ENCODE measurements at regions not wholly inside any gene's neighbourhood (a gene's known extent, or its start where the extent isn't known, plus 50 kb on each side); places are given as distances from the start of the nearest gene placed in this dataset.

DNA sequence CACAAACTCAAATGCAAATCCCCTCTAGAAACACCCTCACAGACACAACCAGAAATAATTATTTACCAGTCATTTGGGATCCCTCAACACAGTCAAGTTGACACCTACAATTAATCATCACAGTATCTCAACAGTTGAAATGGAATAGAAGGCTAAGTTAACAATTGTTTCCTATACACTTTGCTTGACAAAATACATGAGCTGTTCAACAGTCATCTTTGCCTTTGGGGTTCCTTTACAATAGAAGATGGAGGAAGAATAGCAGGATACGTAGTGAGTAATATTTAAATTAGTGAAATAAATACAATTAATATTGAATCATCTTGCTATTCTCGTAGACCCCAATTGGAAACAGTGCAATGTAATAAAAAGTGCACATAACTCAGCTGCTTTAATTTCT lies 487.3 kb upstream of the ADAMTS5 start:
- no peak overlapping the region for H3K4me3 Mint-ChIP-seq
- no peaks in the 10 kb centered on the region for H3K27me3 Mint-ChIP-seq
- H3K27ac Mint-ChIP-seq, result no peak overlapping the region
- ATAC-seq (ENCODE audit: low read depth), result no peak
- no peak for DNase-seq (ENCODE audit: low spot score in 2 of 2)
- no peaks in the 10 kb centered on the region for H3K4me1 Mint-ChIP-seq
- peaks cover 10% of the 10 kb centered on the region for H3K9me3 Mint-ChIP-seq
- no peaks in the 10 kb centered on the region for H3K36me3 Mint-ChIP-seq

DNA sequence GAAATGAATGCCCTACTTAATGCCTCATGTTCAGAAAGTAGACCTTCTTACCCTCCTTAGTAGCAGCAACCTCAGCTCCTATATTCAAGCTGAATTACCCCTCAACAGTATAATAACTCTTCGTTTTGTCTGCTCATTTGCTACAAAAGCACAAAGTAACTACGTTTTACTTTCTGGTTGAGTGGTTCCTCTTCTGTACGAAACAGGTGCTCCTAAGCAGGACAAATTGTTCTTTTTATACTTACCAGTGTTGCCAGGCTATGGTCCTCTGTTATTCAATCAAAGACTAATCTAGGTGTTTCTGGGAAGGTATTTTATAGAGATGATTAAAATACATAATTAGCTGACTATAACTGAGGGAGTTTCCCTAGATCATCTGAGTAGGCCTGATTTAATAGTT lies 484.2 kb upstream of the ADAMTS5 start:
- Mint-ChIP-seq H3K4me3 (no peak overlapping the region), H3K27ac (no peak overlapping the region), H3K9me3 (peaks cover 12% of the 10 kb centered on the region), H3K27me3 (no peaks in the 10 kb centered on the region), H3K36me3 (no peaks in the 10 kb centered on the region), H3K4me1 (no peaks in the 10 kb centered on the region)
- no peak for DNase-seq (ENCODE audit: low spot score in 2 of 2)
- ATAC-seq (ENCODE audit: low read depth), result no peak

DNA sequence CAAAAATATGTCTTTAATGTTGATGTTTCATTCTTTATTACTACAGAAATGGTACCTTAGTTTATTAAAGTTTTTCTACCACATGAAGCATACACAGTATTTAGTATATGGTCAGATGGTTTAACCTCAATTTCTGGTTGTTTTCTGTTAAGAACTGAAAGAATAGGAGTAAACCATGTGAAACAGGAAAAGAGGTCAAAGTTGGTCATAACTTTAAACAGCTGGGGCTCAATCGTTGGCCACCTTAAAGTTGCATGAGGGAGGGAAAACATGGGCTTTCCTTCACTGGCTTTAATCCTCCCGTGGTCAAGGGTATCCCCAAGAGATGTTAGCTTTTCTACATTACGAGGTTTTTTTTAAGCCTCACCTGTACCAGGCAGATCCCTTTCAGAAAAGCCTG lies 483.3 kb upstream of the ADAMTS5 start:
- Mint-ChIP-seq H3K36me3 (no peaks in the 10 kb centered on the region), H3K27ac (no peak overlapping the region), H3K27me3 (no peaks in the 10 kb centered on the region), H3K9me3 (peaks cover 15% of the 10 kb centered on the region), H3K4me1 (no peaks in the 10 kb centered on the region), H3K4me3 (no peak overlapping the region)
- DNase-seq (ENCODE audit: low spot score in 2 of 2) (no peak), ATAC-seq (ENCODE audit: low read depth) (no peak)

- H3K27ac Mint-ChIP-seq, result no peak overlapping the region
- no peaks in the 10 kb centered on the region for H3K36me3 Mint-ChIP-seq
- no peak overlapping the region for H3K4me3 Mint-ChIP-seq
- H3K9me3 Mint-ChIP-seq, result peaks cover 15% of the 10 kb centered on the region
- H3K27me3 Mint-ChIP-seq, result no peaks in the 10 kb centered on the region
- H3K4me1 Mint-ChIP-seq, result no peaks in the 10 kb centered on the region
- DNase-seq (ENCODE audit: low spot score in 2 of 2) (no peak), ATAC-seq (ENCODE audit: low read depth) (no peak)
Measured at GRCh38 chr21:27448960-27449359, 482.1 kb upstream of the ADAMTS5 start.

GRCh38 chr21:27447843-27448242 lies 481.0 kb upstream of the ADAMTS5 start:
- Mint-ChIP-seq H3K36me3 (no peaks in the 10 kb centered on the region), H3K4me1 (no peaks in the 10 kb centered on the region), H3K4me3 (no peak overlapping the region), H3K9me3 (peaks cover 15% of the 10 kb centered on the region), H3K27ac (no peak overlapping the region), H3K27me3 (no peaks in the 10 kb centered on the region)
- ATAC-seq (ENCODE audit: low read depth) (no peak), DNase-seq (ENCODE audit: low spot score in 2 of 2) (no peak)

- ATAC-seq (ENCODE audit: low read depth), result no peak
- peaks cover 8% of the 10 kb centered on the region for H3K9me3 Mint-ChIP-seq
- no peak overlapping the region for H3K4me3 Mint-ChIP-seq
- no peaks in the 10 kb centered on the region for H3K27me3 Mint-ChIP-seq
- H3K4me1 Mint-ChIP-seq, result no peaks in the 10 kb centered on the region
- no peak for DNase-seq (ENCODE audit: low spot score in 2 of 2)
- H3K36me3 Mint-ChIP-seq, result no peaks in the 10 kb centered on the region
- no peak overlapping the region for H3K27ac Mint-ChIP-seq
Measured at GRCh38 chr21:27429710-27430341, 462.9 kb upstream of the ADAMTS5 start.

DNA sequence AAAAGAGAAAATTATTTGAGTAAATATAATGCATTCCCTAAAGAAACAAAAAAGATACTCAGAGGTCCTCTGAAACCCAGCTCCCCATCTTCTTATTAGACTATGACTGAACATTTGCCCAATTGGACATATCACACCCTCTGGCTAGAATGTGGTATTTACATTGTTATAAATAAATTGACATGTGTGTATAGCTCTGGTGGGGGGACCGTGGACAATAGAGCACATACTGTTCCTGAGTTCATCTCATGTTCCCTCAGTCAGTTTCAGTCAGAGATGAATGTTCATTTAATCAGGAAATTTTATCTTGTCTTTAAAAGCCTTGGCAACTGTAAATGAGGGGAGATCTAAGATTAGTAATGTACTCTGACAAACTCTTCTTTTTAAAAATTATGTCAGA lies 459.3 kb upstream of the ADAMTS5 start:
- ATAC-seq (ENCODE audit: low read depth) (no peak), DNase-seq (ENCODE audit: low spot score in 2 of 2) (no peak)
- no peaks in the 10 kb centered on the region for H3K36me3 Mint-ChIP-seq
- no peak overlapping the region for H3K4me3 Mint-ChIP-seq
- H3K4me1 Mint-ChIP-seq, result no peaks in the 10 kb centered on the region
- H3K27me3 Mint-ChIP-seq, result no peaks in the 10 kb centered on the region
- peaks cover 4% of the 10 kb centered on the region for H3K9me3 Mint-ChIP-seq
- H3K27ac Mint-ChIP-seq, result no peak overlapping the region

DNA sequence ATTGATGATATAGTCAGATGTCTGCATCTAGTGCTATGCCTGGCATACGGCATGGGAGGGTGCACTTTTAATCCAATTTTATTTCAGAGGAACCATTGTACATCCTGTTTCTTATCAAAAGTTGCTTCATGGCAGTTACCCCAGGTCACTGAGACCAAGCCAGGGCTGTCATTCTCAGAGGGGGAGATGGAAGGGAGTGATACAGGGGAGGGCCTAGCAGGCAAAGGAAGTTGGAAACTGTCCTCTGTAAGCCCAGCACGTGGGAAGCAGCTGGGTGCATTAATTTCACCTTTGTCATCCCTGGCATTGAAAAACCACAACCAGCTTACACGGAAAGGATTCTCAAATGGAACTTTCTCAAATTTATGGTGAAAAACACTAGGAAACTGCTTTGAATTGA lies 458.7 kb upstream of the ADAMTS5 start:
- DNase-seq (ENCODE audit: low spot score in 2 of 2) (no peak), ATAC-seq (ENCODE audit: low read depth) (no peak)
- H3K9me3 Mint-ChIP-seq, result no peaks in the 10 kb centered on the region
- H3K27ac Mint-ChIP-seq, result no peak overlapping the region
- H3K27me3 Mint-ChIP-seq, result no peaks in the 10 kb centered on the region
- no peak overlapping the region for H3K4me3 Mint-ChIP-seq
- H3K36me3 Mint-ChIP-seq, result no peaks in the 10 kb centered on the region
- H3K4me1 Mint-ChIP-seq, result no peaks in the 10 kb centered on the region

DNA sequence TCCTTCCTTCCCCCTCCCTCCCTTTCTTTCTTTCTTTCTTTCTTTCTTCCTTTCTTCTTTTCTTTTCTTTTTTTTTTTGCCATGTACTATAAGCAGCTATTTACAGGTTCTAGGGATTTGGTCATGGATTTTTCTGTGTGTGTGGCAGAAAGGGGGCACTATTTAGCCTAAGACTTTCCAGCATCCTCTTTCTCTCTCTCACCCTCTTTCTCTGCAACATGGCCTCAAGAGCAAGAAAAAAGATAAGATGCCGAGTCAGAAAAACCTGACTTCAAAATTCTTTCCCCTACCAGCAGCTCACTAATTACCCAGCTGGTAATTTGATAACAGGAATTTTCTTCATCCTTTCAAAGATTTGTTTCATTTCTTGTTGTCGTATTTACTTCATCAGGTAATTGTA lies 458.3 kb upstream of the ADAMTS5 start:
- Mint-ChIP-seq H3K27ac (no peak overlapping the region), H3K9me3 (no peaks in the 10 kb centered on the region), H3K4me1 (no peaks in the 10 kb centered on the region), H3K4me3 (no peak overlapping the region), H3K36me3 (no peaks in the 10 kb centered on the region), H3K27me3 (no peaks in the 10 kb centered on the region)
- ATAC-seq (ENCODE audit: low read depth), result no peak
- no peak for DNase-seq (ENCODE audit: low spot score in 2 of 2)

DNA sequence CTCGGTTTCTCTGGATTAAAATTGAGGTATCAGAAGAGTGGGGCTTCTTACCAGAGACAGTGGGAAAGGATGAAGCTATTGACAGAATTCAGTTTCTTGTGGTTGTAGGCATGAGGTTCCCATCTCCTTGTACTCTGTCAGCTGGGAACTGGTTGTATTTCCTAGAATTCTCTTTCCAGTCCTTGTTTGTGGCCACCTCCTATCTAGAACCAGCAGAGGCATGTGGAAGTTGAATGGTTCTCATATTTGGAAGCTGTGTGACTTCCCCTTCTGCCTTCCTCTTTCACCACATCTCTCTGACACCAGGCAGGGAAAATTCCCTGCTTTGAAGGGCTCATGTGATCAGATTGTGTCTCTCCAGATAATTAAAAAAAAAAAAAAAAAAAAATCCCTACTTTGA lies 457.7 kb upstream of the ADAMTS5 start:
- ATAC-seq (ENCODE audit: low read depth) (no peak), DNase-seq (ENCODE audit: low spot score in 2 of 2) (no peak)
- Mint-ChIP-seq H3K27me3 (no peaks in the 10 kb centered on the region), H3K9me3 (no peaks in the 10 kb centered on the region), H3K4me3 (no peak overlapping the region), H3K4me1 (no peaks in the 10 kb centered on the region), H3K36me3 (no peaks in the 10 kb centered on the region), H3K27ac (no peak overlapping the region)

DNA sequence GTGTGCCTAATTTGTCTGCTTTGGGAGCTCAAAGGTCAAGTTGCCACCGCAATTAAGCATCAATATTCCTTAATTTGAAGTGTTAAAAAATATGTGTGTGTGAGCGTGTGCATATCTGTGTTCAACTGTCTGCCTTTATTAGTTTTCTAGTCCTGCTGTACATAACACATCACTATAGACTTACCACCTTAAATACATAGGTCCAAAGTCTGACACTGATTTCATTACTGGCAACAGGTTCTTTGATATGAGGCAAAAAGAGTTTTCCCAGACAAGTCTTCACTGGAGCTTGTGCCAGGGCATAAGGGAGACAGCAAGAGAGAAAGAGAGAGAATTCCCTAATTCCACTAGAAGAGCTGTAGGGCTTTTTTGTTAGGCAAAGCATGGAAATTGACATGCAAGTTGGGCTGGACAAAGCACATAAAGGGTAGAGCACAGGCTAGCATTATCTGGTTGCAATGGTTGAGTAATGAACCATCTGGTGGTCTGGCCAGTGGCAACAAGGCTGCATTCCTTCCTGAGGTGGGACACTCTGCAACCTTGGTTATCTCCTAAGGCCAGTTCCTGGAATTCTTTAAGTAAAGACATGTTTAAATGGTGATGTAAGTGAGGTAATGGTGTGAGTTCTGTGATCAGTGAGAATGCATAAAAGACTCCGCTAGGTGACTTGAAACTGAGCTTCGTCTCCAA lies 457.2 kb upstream of the ADAMTS5 start:
- Mint-ChIP-seq H3K27me3 (no peaks in the 10 kb centered on the region), H3K36me3 (no peaks in the 10 kb centered on the region), H3K27ac (no peak overlapping the region), H3K9me3 (no peaks in the 10 kb centered on the region), H3K4me3 (no peak overlapping the region), H3K4me1 (no peaks in the 10 kb centered on the region)
- DNase-seq (ENCODE audit: low spot score in 2 of 2) (no peak), ATAC-seq (ENCODE audit: low read depth) (no peak)

GRCh38 chr21:27423038-27423437 lies 456.1 kb upstream of the ADAMTS5 start:
- H3K9me3 Mint-ChIP-seq, result peaks cover 1% of the 10 kb centered on the region
- H3K4me3 Mint-ChIP-seq, result no peak overlapping the region
- DNase-seq (ENCODE audit: low spot score in 2 of 2), result no peak
- H3K4me1 Mint-ChIP-seq, result no peaks in the 10 kb centered on the region
- ATAC-seq (ENCODE audit: low read depth), result no peak
- no peaks in the 10 kb centered on the region for H3K36me3 Mint-ChIP-seq
- H3K27me3 Mint-ChIP-seq, result no peaks in the 10 kb centered on the region
- H3K27ac Mint-ChIP-seq, result no peak overlapping the region

DNA sequence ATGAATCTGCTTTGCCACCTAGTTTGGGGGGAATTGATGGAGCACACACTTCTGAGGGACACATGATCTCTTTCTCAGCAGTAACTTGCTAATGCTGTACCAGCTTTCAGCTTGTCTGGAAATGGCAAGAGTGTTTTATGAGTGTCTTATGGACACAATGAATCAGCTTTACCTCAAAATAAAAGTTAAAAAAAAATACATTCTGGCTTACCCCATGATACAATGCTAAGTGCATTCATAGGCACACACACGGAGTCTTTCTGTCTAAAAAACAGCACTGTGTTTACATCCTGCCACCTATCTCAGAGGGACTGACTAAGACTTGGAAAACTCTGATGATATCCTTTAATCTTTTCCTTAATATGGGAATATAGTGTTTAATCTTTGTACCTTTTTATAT lies 455.5 kb upstream of the ADAMTS5 start:
- H3K27me3 Mint-ChIP-seq, result no peaks in the 10 kb centered on the region
- H3K27ac Mint-ChIP-seq, result no peak overlapping the region
- no peaks in the 10 kb centered on the region for H3K36me3 Mint-ChIP-seq
- H3K4me1 Mint-ChIP-seq, result no peaks in the 10 kb centered on the region
- H3K4me3 Mint-ChIP-seq, result no peak overlapping the region
- no peak for ATAC-seq (ENCODE audit: low read depth)
- peaks cover 1% of the 10 kb centered on the region for H3K9me3 Mint-ChIP-seq
- DNase-seq (ENCODE audit: low spot score in 2 of 2), result no peak

- ATAC-seq (ENCODE audit: low read depth) (no peak), DNase-seq (ENCODE audit: low spot score in 2 of 2) (no peak)
- H3K4me1 Mint-ChIP-seq, result no peaks in the 10 kb centered on the region
- H3K9me3 Mint-ChIP-seq, result peaks cover 1% of the 10 kb centered on the region
- no peaks in the 10 kb centered on the region for H3K27me3 Mint-ChIP-seq
- H3K36me3 Mint-ChIP-seq, result no peaks in the 10 kb centered on the region
- H3K27ac Mint-ChIP-seq, result no peak overlapping the region
- no peak overlapping the region for H3K4me3 Mint-ChIP-seq
Measured at GRCh38 chr21:27421654-27422053, 454.8 kb upstream of the ADAMTS5 start.

GRCh38 chr21:27419153-27419552 lies 452.3 kb upstream of the ADAMTS5 start:
- H3K4me3 Mint-ChIP-seq, result no peak overlapping the region
- DNase-seq (ENCODE audit: low spot score in 2 of 2) (no peak), ATAC-seq (ENCODE audit: low read depth) (no peak)
- H3K27me3 Mint-ChIP-seq, result no peaks in the 10 kb centered on the region
- H3K9me3 Mint-ChIP-seq, result peaks cover 3% of the 10 kb centered on the region
- H3K36me3 Mint-ChIP-seq, result no peaks in the 10 kb centered on the region
- no peaks in the 10 kb centered on the region for H3K4me1 Mint-ChIP-seq
- H3K27ac Mint-ChIP-seq, result no peak overlapping the region
